ENCODE measurements at regions not wholly inside any gene's neighbourhood (a gene's known extent, or its start where the extent isn't known, plus 50 kb on each side); places are given as distances from the start of the nearest gene placed in this dataset.
A peak's percentile ranks its signal among the peaks of the same experiment; 100 is the strongest.
"Not testable (repeated sequence)": the region's sequence is repeated elsewhere in the genome, so short reads cannot be mapped to it uniquely, and the experiment has no call there.

DNA sequence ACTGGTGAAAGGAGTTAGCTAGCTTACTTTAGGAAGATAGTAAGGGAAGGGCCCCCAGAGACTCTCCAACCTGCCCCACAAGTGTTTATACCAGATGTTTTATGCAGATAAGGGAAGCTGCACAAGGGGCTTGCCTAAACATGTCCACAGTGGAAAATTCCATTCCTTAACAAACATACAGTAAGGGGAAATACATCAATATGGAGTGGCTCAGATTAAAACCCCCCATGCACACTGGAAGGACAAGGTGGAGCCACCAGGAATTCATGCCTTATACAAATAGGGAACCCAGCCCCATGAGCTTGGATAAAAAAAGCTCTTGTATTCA, 106.3 kb upstream of the GPBP1 start:
- peak; percentile 7 for DNase-seq (ENCODE audit: low read depth, low spot score)

DNA sequence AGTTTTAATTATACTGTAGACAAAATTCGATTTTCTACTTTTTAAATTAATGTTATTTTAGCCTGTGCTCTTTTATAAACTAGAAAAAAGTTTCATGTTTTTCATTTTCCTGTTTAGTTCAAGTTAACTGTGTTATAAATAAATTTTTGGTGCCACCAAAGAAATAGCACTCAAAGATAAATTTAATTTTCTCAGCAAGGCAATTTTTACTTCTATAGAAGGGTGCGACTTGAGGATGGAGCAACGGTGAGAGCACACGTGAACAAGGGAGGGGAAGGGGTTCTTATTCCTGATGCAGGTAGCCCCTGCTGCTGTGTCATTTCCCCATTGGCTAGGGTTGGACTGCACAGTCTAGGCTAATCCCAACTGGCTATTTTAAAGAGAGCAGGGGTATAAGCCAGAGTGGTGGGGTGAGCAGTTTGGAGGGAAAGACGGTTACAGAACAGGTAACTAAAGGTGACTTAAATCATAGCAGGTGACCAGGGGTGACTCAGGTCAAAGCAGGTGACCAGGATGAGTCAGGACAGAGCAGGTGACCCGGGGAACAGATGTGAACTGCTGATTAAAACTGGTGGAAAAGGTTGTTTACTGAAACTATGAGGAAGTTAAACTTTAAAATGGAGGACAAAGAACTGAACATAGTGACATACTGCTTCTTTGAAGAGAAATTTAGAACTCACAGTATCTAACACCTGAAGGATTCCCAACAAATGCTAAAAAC, 104.6 kb upstream of the GPBP1 start:
- DNase-seq (ENCODE audit: low read depth, low spot score) = no peak

GRCh38 chr5:57072218-57072892, 101.5 kb upstream of the GPBP1 start:
- DNase-seq (ENCODE audit: low read depth, low spot score) = no peak

- DNase-seq (ENCODE audit: low read depth, low spot score) = no peak
These were observed 91.3 kb upstream of the GPBP1 start for GRCh38 chr5:57082441-57083067.

DNA sequence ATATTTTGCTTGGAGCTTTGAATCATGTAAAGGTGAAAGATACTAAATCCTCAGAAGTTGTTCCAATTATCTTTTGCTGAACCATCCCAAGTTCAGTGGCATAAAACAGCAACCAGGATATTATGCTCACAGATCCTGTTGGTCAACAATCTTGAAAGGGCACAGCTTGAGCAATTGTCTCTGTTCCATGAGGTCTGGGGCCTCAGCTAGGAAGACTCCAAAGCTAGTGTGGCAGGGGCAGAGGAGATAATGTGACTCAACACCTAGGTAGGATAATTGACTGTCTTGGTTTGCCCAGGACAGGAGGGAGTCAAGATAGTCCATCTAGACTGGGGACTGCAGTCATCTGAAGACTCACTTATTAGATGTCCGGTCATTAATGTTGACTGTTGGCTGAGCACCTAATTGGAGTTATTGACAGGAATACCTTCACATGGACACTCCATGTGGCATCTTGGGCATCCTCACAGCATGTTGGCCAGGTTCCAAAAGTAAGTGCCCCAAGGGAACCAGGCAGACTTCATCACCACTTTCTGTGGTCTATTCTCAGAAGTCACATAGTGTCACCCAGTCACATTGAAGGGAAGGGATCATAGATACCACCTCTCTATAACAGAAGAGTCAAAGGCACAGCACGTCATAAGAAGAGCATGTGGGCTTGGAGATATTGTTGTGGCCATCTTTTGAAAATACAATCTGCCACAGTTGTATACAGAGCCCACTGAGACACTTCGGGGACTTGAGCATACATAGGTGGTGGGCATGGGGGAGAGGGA, 88.4 kb upstream of the GPBP1 start:
- DNase-seq (ENCODE audit: low read depth, low spot score) = no peak

GRCh38 chr5:57087947-57088346, 85.9 kb upstream of the GPBP1 start:
- not testable (repeated sequence) for DNase-seq (ENCODE audit: low read depth, low spot score)

DNA sequence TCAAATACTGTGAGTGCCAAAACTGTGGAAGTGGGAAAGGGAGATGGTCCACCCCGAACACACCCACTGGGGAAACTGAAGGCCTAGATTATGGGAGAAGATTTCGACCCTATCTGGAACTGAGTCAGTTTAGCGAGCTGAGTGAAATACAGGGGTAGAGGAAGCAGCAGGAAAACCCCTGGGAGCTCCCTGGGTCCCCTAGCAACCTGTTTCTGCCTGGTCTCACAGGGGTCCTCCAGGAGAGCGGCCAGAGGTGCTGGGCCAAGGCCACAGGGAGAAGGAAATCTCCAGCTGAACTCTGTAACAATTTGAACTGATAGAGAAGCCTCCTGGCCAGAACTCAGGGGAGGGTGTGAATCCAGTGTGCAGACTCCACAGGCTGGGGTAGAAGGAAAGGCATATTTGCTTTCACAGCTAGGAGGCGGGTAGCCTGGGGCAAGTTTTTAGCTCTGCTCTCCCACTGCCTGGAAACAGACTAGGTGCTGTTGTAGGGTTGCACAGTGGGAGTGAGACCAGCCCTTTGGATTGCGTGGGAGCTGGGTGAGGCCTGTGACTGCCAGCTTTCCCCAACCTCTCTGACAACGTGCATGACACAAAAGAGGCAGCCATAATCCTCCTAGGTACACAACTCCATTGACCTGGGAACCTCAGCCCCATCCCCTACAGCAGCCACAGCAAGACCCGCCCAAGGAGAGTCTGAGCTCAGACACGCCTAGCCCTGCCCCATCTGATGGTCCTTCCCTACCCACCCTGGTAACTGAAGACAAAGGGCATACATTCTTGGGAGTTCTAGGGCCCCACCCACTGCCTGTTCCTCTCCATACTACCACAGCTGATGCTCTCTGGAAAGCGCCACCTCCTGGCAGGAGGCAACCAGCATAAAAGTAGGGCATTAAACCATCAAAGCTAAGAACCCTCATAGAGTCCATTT, 78.8 kb upstream of the GPBP1 start:
- DNase-seq (ENCODE audit: low read depth, low spot score) = no peak

DNA sequence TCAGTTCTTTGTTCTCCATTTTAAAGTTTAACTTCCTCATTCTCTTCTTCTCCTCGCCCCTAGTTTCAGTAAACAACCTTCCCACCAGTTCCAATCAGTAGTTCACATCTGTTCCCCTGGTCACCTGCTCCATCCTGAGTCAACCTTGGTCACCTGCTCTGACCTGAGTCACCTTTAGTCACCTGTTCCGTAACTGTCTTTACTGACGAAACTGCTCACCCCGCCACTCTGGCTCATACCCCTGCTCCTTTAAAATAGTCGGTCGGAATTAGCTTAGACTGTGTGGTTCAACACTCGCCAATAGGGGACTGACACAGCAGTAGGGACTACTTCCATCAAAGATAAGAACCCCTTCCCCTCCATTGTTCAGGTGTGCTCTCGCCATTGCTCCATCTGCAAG, 76.3 kb upstream of the GPBP1 start:
- DNase-seq (ENCODE audit: low read depth, low spot score) = no peak

- no peak for DNase-seq (ENCODE audit: low read depth, low spot score)
These were observed 71.5 kb upstream of the GPBP1 start for GRCh38 chr5:57102189-57102904.

DNA sequence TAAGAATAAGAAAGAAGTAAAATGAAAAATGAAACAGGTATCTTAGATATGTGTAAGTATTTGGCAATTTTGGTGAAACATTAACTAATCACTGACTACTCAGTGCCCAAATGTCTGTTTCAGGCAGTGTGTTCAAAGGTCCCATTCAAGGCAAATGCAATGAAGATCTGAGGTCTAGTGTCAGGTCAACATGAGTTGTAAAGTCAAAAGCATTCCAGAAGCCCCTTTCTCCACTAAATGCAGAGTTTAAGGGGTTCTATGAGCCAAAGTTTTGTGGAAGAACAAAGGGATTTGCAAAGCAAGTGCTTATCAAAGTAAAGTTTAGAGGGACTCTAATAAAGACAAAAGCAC, 71.0 kb upstream of the GPBP1 start:
- no peak for DNase-seq (ENCODE audit: low read depth, low spot score)

GRCh38 chr5:57103317-57103907, 70.4 kb upstream of the GPBP1 start:
- DNase-seq (ENCODE audit: low read depth, low spot score) = no peak

DNA sequence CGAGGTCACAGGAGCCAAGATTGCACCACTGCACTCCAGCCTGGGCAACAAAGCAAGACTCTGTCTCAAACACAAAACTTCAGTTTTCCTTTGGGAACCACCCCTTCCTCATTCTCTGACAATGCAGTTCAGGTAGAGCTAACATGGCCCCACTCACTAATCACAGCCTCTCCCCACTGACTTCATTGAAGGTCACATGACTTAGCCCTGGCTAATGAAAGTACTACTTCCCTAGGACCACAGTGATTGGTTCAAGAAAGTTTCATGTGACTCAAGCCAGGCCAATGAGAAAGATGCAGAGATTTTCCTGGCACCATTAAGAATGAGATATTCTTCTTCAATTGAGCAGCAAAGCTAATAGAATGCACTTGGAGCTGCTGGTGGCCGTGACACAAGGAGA, 67.2 kb upstream of the GPBP1 start:
- DNase-seq (ENCODE audit: low read depth, low spot score) = no peak

DNA sequence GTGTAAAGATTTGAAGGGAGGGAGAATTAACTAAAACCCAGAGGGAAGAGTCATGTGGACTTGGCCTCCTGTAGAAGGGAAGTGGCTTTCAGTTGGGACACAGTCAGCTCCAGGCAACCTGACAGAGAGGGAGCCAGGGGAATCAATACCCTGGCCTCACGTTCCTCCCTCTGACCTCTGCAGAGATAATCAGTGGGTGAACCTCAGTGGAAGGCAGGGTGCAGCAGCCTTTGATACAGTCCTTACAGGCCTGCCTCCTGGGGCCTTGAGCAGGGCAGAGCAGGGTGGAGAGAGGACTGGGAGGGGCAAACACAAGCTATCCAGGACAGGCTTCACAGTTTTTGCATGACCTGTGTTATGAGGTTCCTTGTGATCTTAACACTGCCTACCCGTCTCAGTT, 61.9 kb upstream of the GPBP1 start:
- DNase-seq (ENCODE audit: low read depth, low spot score) = no peak

DNA sequence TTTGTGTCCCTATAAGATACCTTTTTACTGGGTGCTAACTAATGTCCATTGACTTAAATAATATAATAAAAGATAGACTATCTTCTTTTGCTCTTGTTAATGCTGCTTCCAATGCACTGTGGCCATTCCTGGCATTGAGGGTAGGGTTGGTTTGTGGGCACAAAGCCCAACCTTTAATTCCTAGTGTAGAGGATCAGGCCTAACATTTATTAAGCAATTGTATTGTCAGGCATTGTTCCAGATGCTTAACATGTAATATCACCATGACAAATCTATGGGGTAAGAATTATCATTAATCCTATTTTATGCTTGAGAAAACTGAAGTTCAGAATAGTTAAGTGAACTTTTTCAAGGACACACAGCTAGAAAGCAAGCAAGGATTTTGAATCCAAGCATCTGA, 60.4 kb upstream of the GPBP1 start:
- no peak for DNase-seq (ENCODE audit: low read depth, low spot score)

DNA sequence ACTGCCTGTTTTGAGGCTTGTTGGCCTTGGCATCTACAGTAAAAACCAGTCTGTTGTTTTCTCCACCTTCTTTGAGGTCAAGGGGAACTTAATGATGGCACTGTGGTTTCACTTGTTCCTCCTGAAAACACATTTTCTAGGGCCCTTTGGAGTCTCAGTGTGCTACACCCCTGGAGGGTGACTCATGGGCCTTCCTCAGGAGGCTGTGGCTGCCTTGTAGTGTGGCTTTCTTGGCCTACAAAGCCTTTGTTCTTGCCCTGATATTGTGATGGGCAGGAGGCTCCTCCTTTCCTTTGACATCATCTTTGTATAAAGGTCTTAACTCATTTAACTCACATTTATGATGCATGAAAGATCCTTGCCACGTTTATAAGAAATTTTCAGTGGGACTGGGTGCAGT, 56.3 kb upstream of the GPBP1 start:
- no peak for DNase-seq (ENCODE audit: low read depth, low spot score)

GRCh38 chr5:57119031-57119430, 54.8 kb upstream of the GPBP1 start:
- DNase-seq (ENCODE audit: low read depth, low spot score) = no peak

- no peak for DNase-seq (ENCODE audit: low read depth, low spot score)
These were observed 49.8 kb upstream of the GPBP1 start for GRCh38 chr5:57124014-57124413.
